IMR-90 (cell line): ENCODE measurements at regions not wholly inside any gene's neighbourhood (a gene's known extent, or its start where the extent isn't known, plus 50 kb on each side); places are given as distances from the start of the nearest gene placed in this dataset.

Experiments used
- BHLHE40 ChIP-seq: fragments of 150-350 bp; IDR thresholded peaks from 2 replicates; pipeline ENCODE4 v1.6.1; 2016; ENCODE audit warnings: mild to moderate bottlenecking, low read depth, low read length
- CHD1 ChIP-seq: IDR thresholded peaks from 2 replicates; pipeline ENCODE4 v1.6.1; 2012; ENCODE audit warnings: low read depth, low read length, improper control_type of control experiment
- FOS ChIP-seq: fragments of 150-350 bp; IDR thresholded peaks from 2 replicates; pipeline ENCODE4 v1.6.1; 2016; ENCODE audit warnings: low read depth, low read length
- MAFK ChIP-seq: IDR thresholded peaks from 2 replicates; pipeline ENCODE4 v1.6.1; 2012; ENCODE audit warnings: low read depth, low read length, improper control_type of control experiment
- MAZ ChIP-seq: IDR thresholded peaks from 2 replicates; pipeline ENCODE4 v1.6.1; 2012; ENCODE audit warnings: low read depth, mild to moderate bottlenecking, low read length, improper control_type of control experiment, moderate library complexity, borderline replicate concordance
- MXI1 ChIP-seq: IDR thresholded peaks from 2 replicates; pipeline ENCODE4 v1.6.1; 2012; ENCODE audit warnings: low read depth, mild to moderate bottlenecking, low read length, moderate library complexity, borderline replicate concordance
- POLR2A ChIP-seq: IDR thresholded peaks from 2 replicates; pipeline ENCODE4 v1.6.1; 2012; ENCODE audit warnings: mild to moderate bottlenecking, low read depth, low read length
- RCOR1 ChIP-seq: IDR thresholded peaks from 2 replicates; pipeline ENCODE4 v1.6.1; 2012; ENCODE audit warnings: mild to moderate bottlenecking, low read length, improper control_type of control experiment; ENCODE audit not compliant: insufficient replicate concordance
- RFX5 ChIP-seq: IDR thresholded peaks from 2 replicates; pipeline ENCODE4 v1.8.0; 2012; ENCODE audit warnings: low read depth, mild to moderate bottlenecking, low read length, moderate library complexity
- USF2 ChIP-seq: fragments of 150-350 bp; IDR thresholded peaks from 2 replicates; pipeline ENCODE4 v1.6.1; 2017; ENCODE audit warnings: mild to moderate bottlenecking, antibody characterized with exemption, low read length, low read depth
- TF ChIP-seq, protein P1 (sequence below): conservative IDR thresholded peaks from 2 replicates; pipeline ENCODE4 v1.5.1; 2012; ENCODE audit warnings: mild to moderate bottlenecking, low read depth, low read length, improper control_type of control experiment

GRCh38 chr16:49140618-49141017, 141.0 kb downstream of the CBLN1 start:
- TF ChIP-seq, protein P1, sequence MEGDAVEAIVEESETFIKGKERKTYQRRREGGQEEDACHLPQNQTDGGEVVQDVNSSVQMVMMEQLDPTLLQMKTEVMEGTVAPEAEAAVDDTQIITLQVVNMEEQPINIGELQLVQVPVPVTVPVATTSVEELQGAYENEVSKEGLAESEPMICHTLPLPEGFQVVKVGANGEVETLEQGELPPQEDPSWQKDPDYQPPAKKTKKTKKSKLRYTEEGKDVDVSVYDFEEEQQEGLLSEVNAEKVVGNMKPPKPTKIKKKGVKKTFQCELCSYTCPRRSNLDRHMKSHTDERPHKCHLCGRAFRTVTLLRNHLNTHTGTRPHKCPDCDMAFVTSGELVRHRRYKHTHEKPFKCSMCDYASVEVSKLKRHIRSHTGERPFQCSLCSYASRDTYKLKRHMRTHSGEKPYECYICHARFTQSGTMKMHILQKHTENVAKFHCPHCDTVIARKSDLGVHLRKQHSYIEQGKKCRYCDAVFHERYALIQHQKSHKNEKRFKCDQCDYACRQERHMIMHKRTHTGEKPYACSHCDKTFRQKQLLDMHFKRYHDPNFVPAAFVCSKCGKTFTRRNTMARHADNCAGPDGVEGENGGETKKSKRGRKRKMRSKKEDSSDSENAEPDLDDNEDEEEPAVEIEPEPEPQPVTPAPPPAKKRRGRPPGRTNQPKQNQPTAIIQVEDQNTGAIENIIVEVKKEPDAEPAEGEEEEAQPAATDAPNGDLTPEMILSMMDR = no peak
- no peak for TF ChIP-seq POLR2A
- no peak for TF ChIP-seq MAZ
- TF ChIP-seq CHD1 = no peak
- no peak for TF ChIP-seq RFX5
- no peak for TF ChIP-seq RCOR1
- TF ChIP-seq MXI1 = no peak
- TF ChIP-seq FOS = no peak
- TF ChIP-seq BHLHE40 = no peak
- TF ChIP-seq USF2 = no peak
- no peak for TF ChIP-seq MAFK
